SHP77 (cell line): ENCODE measurements at regions not wholly inside any gene's neighbourhood (a gene's known extent, or its start where the extent isn't known, plus 50 kb on each side); places are given as distances from the start of the nearest gene placed in this dataset.

Experiments used
- DNase-seq, 2 experiments: peaks; one replicate each; lab custom pipeline; 2025; lab: John Stamatoyannopoulos, UW

- no peak for DNase-seq
Measured at GRCh38 chr13:63693696-63694095, 2278.0 kb upstream of the PCDH20 start.

DNA sequence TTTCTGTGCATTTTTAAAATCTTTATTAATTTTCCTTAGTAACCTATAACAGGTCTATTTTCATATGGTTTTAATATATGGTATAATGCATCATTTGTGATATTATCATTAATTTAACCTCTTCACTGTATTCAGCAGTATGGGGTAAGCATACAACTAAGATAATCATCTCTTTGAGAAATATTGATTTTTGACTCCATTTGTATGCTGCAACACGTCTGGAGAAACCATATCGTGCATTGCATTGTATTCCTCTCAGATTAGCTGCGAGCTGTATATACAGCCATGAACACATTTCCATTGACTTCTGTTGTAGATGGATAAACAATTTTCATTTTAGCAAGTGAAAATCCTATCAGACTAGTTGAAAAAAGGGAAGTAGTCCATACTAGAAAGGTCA is 2275.8 kb upstream of the PCDH20 start:
- DNase-seq = no peak

GRCh38 chr13:63690672-63691071 is 2275.0 kb upstream of the PCDH20 start:
- DNase-seq = no peak

- DNase-seq = no peak
Measured at GRCh38 chr13:63684822-63685221, 2269.2 kb upstream of the PCDH20 start.

DNA sequence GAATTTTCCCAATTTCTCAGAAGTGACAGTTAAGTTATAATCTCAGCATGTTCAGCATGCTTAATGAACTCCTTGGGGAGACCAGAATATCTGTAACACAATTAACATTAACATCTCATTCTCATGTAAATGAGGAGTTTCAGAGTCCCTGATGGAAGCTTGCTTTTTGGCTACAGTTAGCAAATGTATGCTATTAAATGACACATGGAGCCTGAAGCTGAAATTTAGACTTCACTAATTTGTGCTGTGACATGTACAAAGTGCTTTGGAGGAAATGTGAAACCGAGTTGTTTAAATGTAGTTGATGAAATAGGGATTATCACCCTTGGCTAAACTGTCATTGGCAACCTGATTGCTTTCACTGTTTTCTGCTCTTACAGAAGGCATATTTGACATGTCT is 2265.1 kb upstream of the PCDH20 start:
- no peak for DNase-seq

GRCh38 chr13:63671296-63671695 is 2255.6 kb upstream of the PCDH20 start:
- DNase-seq = no peak

DNA sequence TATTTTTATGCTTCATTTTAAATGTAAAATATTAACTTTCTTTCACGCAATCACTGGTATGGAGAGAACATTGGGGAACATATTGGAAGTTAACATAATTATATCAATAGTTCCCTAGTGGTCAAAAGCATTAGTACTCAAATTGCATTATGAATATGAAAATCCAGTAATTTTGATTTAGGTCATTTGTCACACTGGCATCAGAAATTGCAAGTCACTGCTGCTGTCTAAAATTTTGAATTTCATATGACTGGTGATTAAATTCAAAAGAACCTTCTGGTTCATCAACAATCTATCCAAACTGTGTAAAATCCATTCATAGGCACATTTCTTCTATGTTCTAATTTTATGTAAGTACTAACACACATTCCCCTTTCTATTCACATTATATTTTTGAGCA is 2235.7 kb upstream of the PCDH20 start:
- DNase-seq = no peak

GRCh38 chr13:63643543-63643942 is 2227.9 kb upstream of the PCDH20 start:
- DNase-seq = no peak

GRCh38 chr13:63636316-63636993 is 2220.8 kb upstream of the PCDH20 start:
- DNase-seq = peak; percentile 86 to 91

DNA sequence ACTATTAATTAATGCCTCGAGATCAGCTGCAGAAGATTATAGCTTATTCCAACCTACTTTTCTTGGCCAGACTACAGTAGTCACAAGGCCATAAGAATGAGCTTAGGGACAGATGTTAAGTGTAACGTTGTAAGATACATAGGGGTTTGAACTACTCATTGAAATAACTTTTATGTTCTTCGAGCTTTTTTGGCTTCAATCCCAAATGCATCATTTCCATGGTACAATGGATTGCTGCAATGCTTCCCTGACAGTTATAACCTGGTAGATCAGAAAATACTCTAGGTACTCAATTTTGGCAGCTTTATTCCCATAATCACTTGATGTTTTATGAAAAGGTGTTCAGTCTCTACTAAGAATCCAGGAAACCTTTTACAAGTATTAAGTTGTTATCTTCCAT is 2216.7 kb upstream of the PCDH20 start:
- no peak for DNase-seq

- no peak for DNase-seq
Measured at GRCh38 chr13:63631006-63631405, 2215.4 kb upstream of the PCDH20 start.

- DNase-seq = no peak
Measured at GRCh38 chr13:63629591-63629990, 2213.9 kb upstream of the PCDH20 start.

GRCh38 chr13:63628310-63628709 is 2212.7 kb upstream of the PCDH20 start:
- DNase-seq = no peak

DNA sequence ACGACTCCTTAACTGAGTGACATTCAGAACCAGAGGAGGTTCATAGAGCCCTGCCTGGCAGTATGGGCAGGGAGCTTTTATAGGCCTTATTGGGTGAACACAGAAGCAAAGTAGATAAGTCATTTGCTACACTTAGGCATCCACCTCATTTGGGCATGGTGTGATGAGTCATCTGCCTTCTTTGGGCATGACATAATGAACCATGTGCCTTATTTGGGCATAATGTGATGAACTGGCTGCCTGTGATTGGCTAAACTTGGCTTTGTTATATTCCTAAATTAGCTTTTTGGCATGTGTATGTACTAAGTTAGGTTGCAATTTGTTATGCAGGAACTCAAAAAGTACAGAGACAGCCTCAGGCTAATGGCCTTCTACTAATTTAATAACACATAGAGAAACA is 2210.2 kb upstream of the PCDH20 start:
- DNase-seq = no peak

GRCh38 chr13:63614874-63615612 is 2199.4 kb upstream of the PCDH20 start:
- no peak for DNase-seq

- DNase-seq = no peak
Measured at GRCh38 chr13:63607153-63607552, 2191.5 kb upstream of the PCDH20 start.

- DNase-seq = no peak
Measured at GRCh38 chr13:63605962-63606361, 2190.3 kb upstream of the PCDH20 start.

DNA sequence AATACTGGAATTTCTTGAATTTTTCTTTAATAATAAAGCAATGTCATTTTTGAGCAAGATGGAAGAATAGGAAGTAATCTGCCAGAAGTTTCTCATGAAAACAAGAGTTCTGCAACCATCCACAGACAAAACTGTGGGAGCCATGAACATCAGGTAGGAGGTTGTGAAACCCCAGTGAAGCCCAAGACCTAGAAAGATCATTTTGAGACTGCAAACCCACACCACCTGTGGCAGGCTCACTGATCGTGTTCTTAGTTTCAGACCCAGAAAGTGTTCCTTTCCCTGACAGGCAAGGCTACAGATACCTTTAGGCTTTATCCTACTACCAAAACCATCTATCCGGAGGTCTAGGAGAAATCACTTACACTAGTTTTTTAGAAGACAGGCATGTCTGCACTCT is 2189.8 kb upstream of the PCDH20 start:
- DNase-seq = no peak

- DNase-seq = peak in 1 of 2 experiments; percentile 26
Measured at GRCh38 chr13:63595811-63596210, 2180.2 kb upstream of the PCDH20 start.

DNA sequence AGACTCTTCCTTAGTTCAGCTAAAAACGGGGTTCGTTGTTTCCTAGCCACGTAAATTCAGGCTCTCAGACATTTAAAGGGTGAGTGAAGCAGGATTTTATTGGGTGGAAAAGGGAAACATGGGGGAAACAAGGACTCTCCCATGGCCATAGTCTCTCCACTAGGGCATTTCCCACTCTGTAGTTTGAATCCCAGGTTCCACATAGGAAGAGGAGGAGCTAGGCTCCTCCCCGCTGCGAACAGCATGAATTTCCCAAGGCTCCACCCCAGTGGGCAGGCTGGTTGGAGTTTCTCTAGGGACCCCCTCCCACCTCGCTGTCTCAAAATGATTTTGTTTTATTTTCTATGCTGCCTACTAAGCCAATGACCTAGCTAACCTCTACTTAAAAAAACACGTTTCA is 2170.8 kb upstream of the PCDH20 start:
- no peak for DNase-seq

- DNase-seq = no peak
Measured at GRCh38 chr13:63578796-63579195, 2163.1 kb upstream of the PCDH20 start.

DNA sequence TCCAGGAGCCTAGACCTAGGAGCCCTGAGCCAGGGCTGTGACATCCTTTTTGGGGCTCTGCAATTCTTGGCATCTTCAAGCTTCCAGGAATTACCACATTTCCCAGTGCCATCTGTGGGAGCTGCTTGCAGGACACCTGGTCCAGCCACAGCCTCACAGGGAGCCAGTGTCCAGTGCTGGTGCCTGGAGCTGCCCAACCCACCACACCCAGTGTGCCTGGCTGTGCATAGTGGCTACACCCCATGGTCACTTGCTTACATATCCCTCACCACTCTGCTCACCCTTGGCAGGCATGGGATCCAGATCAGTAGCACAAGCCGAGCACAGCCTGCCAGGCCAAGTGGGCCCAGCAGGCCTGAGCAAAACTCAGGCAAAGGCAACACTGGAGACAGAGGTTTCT is 2151.4 kb upstream of the PCDH20 start:
- DNase-seq = no peak

DNA sequence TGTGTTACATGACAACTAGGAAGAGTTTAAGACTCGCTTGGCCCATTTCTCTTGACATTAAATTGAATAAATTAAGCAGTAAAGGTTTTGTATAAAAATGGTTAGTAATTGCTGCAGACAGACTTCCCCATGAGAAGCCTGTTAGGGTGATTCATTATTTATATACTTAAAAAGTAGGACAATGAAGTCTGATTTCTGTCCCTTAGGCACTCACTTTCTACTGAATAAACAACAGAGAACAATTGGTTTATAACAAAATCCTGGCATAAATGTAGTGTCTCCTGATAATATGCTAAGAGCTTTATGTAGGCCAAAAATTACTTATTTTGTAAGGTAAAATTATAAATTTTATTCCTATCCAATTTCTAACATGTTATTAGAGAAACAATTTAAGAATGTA is 2138.5 kb upstream of the PCDH20 start:
- no peak for DNase-seq

DNA sequence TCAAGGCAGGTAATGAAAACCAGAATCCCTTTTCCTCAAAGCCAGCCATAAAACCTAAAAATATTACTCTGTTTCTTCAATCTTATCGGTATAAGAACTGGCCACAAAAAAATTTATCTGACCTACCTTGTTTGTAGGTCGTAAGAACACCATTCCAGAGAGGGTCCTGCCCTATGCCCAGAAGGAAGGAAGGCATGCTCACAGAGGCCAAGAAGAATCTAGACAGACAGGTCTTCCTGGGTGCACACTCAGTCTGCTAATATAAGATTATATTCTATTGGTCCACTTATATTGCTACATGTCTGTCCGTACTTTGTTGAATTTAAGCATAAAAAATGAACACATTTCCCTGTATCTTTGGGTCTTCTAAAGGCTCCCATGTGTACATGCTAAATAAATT is 2136.1 kb upstream of the PCDH20 start:
- no peak for DNase-seq
